Hindlimb muscle (tissue), 1 donor: ENCODE measurements at regions not wholly inside any gene's neighbourhood (a gene's known extent, or its start where the extent isn't known, plus 50 kb on each side); places are given as distances from the start of the nearest gene placed in this dataset.
A peak's percentile ranks its signal among the peaks of the same experiment; 100 is the strongest.

Experiments
- DNase-seq: peaks from one replicate; pipeline ENCODE4 v3.0.0-alpha.2; 2013

GRCh38 chr18:24628326-24628725 is 167.9 kb downstream of the HRH4 start:
- no peak for DNase-seq

- no peak for DNase-seq
These were observed 169.5 kb downstream of the HRH4 start for GRCh38 chr18:24629921-24630320.

- no peak for DNase-seq
These were observed 170.0 kb downstream of the HRH4 start for GRCh38 chr18:24630346-24630880.

GRCh38 chr18:24631243-24632025 is 171.0 kb downstream of the HRH4 start:
- no peak for DNase-seq

- no peak for DNase-seq
These were observed 171.9 kb downstream of the HRH4 start for GRCh38 chr18:24632158-24632988.

- DNase-seq, result no peak
These were observed 172.7 kb downstream of the HRH4 start for GRCh38 chr18:24633121-24633520.

- DNase-seq, result no peak
These were observed 189.1 kb downstream of the HRH4 start for GRCh38 chr18:24649571-24649970.

- no peak for DNase-seq
These were observed 191.0 kb downstream of the HRH4 start for GRCh38 chr18:24651434-24651833.

GRCh38 chr18:24656050-24656449 is 195.6 kb downstream of the HRH4 start:
- DNase-seq, result no peak

GRCh38 chr18:24656551-24657443 is 196.4 kb downstream of the HRH4 start:
- DNase-seq, result no peak

GRCh38 chr18:24657444-24657842 is 197.0 kb downstream of the HRH4 start:
- DNase-seq, result no peak

GRCh38 chr18:24658302-24658701 is 197.9 kb downstream of the HRH4 start:
- DNase-seq, result no peak

GRCh38 chr18:24659827-24660720 is 199.6 kb downstream of the HRH4 start:
- DNase-seq, result peak; percentile 76

GRCh38 chr18:24660956-24661355 is 200.5 kb downstream of the HRH4 start:
- DNase-seq, result no peak

- DNase-seq, result peak; percentile 62
These were observed 202.0 kb downstream of the HRH4 start for GRCh38 chr18:24662412-24662821.

GRCh38 chr18:24663026-24663425 is 202.6 kb downstream of the HRH4 start:
- no peak for DNase-seq

- DNase-seq, result no peak
These were observed 208.6 kb downstream of the HRH4 start for GRCh38 chr18:24669015-24669414.

- DNase-seq, result no peak
These were observed 209.1 kb downstream of the HRH4 start for GRCh38 chr18:24669502-24669901.

GRCh38 chr18:24672165-24672941 is 211.9 kb downstream of the HRH4 start:
- no peak for DNase-seq

- DNase-seq, result no peak
These were observed 213.8 kb downstream of the HRH4 start for GRCh38 chr18:24674200-24674599.

GRCh38 chr18:24674605-24675004 is 214.2 kb downstream of the HRH4 start:
- DNase-seq, result no peak
